IgD-negative memory B cell (primary cell): ENCODE measurements at regions not wholly inside any gene's neighbourhood (a gene's known extent, or its start where the extent isn't known, plus 50 kb on each side); places are given as distances from the start of the nearest gene placed in this dataset.
"Not testable (repeated sequence)": the region's sequence is repeated elsewhere in the genome, so short reads cannot be mapped to it uniquely, and the experiment has no call there.

Experiments used
- H3K27ac Mint-ChIP-seq, 3 donors: one replicate each; pipeline ENCODE4 v1.8.0; 2020 to 2022; ENCODE audit warnings: mild to moderate bottlenecking in 3 of 3, mixed read lengths in 3 of 3, moderate library complexity in 1 of 3
- H3K27me3 Mint-ChIP-seq: one replicate; pipeline ENCODE4 v1.8.0; 2021; ENCODE audit warnings: mixed read lengths
- H3K36me3 Mint-ChIP-seq: one replicate; pipeline ENCODE4 v1.8.0; 2020; ENCODE audit warnings: mild to moderate bottlenecking, mixed read lengths
- H3K4me1 Mint-ChIP-seq, 3 donors: one replicate each; pipeline ENCODE4 v1.8.0; 2020 to 2022; ENCODE audit warnings: mixed read lengths in 3 of 3, mild to moderate bottlenecking in 1 of 3
- H3K4me3 Mint-ChIP-seq, 4 donors: one replicate each; pipeline ENCODE4 v1.8.0; 2020 to 2022; ENCODE audit warnings: mild to moderate bottlenecking in 4 of 4, mixed read lengths in 4 of 4, moderate library complexity in 3 of 4
- H3K9me3 Mint-ChIP-seq, 3 donors: one replicate each; pipeline ENCODE4 v1.8.0; 2020 to 2021; ENCODE audit warnings: mixed read lengths in 3 of 3, mild to moderate bottlenecking in 1 of 3

GRCh38 chr5:158036983-158037595 lies 178.1 kb upstream of the CLINT1 start:
- not testable (repeated sequence) for H3K4me1 Mint-ChIP-seq, H3K27me3 Mint-ChIP-seq, H3K4me3 Mint-ChIP-seq, H3K36me3 Mint-ChIP-seq, H3K27ac Mint-ChIP-seq
- peaks cover 6 to 19% (median 13%) of the 10 kb centered on the region in 3 donors for H3K9me3 Mint-ChIP-seq

DNA sequence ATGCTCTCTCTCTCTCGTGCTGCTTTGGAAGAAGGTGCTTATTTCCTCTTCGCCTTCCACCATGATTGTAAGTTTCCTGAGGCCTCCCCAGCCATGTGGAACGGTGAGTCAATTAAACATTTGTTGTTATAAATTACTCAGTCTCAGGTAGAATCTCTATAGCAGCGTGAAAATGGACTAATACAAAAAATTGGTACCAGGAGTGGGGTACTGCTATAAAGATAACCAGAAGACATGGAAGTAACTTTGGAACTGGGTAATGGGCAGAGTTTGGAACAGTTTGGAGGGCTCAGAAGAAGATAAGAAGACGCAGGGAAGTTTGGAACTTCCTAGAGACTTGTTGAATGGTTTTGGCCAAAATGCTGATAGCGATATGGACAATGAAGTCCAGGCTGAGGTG lies 175.6 kb upstream of the CLINT1 start:
- not testable (repeated sequence) for H3K36me3 Mint-ChIP-seq, H3K27me3 Mint-ChIP-seq, H3K4me1 Mint-ChIP-seq, H3K4me3 Mint-ChIP-seq
- H3K9me3 Mint-ChIP-seq = peaks cover 6 to 19% (median 13%) of the 10 kb centered on the region in 3 donors
- peak overlapping the region in 1 of 3 donors; percentile 8 for H3K27ac Mint-ChIP-seq

DNA sequence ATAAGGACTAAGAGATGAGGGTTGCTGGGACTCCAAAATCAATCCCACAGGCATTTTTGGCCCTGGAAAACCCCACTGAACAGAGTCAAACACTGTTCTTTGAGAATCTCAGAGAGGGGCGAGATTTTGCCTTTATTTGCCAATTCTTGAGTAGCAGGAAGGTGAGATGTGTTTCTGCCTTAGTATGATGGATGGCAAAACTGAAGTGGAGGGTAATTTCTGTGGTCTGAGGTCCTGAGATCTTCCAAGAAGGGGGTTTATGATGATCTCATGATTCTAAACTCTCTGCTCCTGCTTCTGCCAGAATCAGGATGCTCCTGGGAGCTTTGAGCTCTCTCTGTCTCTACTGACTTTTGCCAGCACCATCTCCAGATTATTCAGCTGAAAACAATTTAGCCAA lies 174.8 kb upstream of the CLINT1 start:
- Mint-ChIP-seq H3K27ac (no peak overlapping the region), H3K9me3 (peaks cover 6 to 19% (median 13%) of the 10 kb centered on the region in 3 donors), H3K4me3 (no peak overlapping the region), H3K36me3 (peaks cover 3% of the 10 kb centered on the region), H3K27me3 (peaks cover 5% of the 10 kb centered on the region), H3K4me1 (no peaks in the 10 kb centered on the region)

GRCh38 chr5:158033076-158033475 lies 174.1 kb upstream of the CLINT1 start:
- Mint-ChIP-seq H3K27ac (no peak overlapping the region), H3K4me1 (no peaks in the 10 kb centered on the region), H3K9me3 (peaks cover 6 to 17% (median 13%) of the 10 kb centered on the region in 3 donors), H3K27me3 (peaks cover 5% of the 10 kb centered on the region), H3K36me3 (peaks cover 3% of the 10 kb centered on the region), H3K4me3 (no peak overlapping the region)

DNA sequence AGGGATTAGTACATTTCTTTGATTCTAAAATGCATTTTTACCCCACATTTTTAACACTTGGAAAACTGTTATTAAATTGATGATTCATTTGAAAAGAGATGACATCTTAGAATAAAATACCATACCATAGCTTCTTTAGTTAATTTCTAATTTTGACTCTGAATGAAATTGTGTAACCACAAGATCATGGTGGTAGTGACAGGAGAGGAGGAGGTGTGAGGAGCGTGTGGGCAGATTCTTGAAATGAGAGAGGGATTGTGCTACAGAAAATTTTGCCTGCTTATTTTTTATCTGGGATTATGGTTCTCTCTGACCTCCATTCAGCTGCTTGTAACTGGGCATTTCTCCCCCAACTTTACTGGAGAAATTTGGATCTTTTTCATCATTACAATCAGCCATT lies 173.3 kb upstream of the CLINT1 start:
- Mint-ChIP-seq H3K27ac (no peak overlapping the region), H3K9me3 (peaks cover 6 to 13% (median 13%) of the 10 kb centered on the region in 3 donors), H3K4me1 (no peaks in the 10 kb centered on the region), H3K4me3 (no peak overlapping the region), H3K27me3 (peaks cover 5% of the 10 kb centered on the region), H3K36me3 (peaks cover 3% of the 10 kb centered on the region)

DNA sequence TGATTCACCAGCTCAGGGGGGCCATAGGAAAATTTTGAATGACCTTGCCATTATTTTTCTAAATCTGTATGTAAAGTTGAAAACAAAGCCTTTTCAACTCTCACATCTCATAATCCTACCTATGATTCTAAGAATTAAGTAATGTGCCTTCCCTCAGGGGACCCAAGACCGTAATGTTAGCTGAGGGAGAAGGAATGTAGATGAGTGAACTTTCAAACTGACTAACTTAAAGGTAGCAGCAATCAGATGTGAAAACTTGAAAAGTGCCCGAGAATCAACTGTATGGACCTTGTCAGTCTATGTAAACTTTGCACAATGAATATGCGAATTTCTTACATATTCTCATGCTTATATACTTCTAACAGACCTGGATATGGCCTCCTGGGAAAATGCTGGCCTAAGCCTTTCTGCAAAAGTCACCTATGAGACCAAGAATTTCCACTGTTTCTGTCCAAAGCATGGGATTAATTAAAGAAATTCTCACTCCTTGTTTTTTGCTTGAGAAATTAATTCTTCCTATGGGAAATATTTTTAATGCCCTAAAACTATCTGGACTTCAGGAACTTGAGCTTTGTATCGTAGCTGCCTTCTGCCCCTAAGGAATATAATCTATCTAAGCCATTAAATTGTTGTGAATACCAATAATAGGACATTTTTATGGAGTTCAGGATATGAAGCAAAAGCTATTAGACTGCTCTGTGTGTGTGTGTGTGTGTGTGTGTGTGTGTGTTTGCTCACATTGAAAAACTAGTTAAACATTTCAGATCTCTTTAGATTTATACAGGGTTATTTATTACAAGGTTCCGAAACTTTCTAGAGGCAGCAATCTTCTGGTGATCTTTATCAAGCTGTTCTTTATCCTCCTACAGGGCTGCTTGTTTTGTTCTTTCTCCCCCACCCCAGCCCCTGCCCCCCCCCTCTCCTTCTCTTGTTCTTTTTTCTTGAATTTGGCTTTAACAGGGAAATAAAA lies 169.1 kb upstream of the CLINT1 start:
- H3K27ac Mint-ChIP-seq = no peak overlapping the region
- H3K4me3 Mint-ChIP-seq = no peak overlapping the region
- no peaks in the 10 kb centered on the region for H3K4me1 Mint-ChIP-seq

DNA sequence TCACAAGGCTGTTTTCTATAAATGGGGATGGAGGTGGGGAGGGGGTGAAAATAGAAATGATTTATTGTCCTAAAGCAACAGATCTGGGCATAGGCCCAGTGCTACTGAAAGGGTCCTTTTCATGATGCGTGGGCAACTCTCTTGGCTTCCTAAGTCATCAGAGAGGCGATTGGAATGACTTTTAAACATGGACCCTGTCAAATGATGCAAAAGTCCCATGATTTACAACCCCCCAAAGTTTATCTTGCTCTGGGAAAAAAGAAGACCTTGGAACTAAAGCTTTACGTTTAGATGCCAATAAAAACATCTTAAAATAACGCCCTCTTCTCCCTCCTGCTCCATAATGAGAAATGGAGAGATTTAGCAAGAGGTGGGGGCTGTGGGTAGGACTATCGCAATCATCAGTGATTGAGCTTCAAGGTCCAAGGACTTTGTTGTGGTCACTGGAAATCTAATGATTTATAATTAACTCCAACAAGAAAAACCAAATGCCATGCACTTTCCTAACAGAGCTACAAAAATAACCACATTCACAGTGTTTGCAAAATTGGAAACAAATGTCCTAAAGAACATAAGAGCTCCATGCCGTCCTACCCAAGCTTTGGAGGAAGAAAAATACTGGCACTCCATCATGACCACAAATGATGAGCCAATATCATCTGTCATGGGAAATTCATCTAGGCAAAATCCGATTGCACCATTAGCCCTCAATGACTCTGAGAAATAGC lies 167.5 kb upstream of the CLINT1 start:
- Mint-ChIP-seq H3K4me1 (no peaks in the 10 kb centered on the region), H3K27ac (no peak overlapping the region), H3K9me3 (peaks cover 0 to 2% (median 0%) of the 10 kb centered on the region in 3 donors), H3K36me3 (peaks cover 3% of the 10 kb centered on the region), H3K27me3 (peaks cover 6% of the 10 kb centered on the region), H3K4me3 (no peak overlapping the region)

More for the DNA sequence above, 169.1 kb upstream of the CLINT1 start:
- Mint-ChIP-seq H3K9me3 (no peaks in the 10 kb centered on the region), H3K27me3 (peaks cover 7% of the 10 kb centered on the region), H3K36me3 (peaks cover 3% of the 10 kb centered on the region)

DNA sequence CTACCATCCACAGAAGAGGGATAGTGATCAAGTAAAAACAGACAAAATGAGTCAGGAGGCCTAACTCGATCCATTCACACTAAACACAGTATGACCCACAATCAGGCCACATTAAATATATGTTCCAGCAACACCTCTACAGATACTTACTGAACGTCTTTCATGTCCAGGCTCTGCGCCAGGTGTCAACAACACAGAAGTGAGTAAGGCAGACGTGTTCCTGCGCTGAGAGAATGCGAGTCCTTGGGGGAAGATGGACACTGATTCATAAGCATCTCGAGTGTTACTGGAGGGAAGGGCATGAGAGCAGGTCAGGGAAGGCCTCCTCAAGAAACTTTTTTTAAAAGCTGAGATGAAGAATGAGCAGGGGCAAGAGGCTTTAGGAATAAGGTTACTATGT lies 164.3 kb upstream of the CLINT1 start:
- H3K4me3 Mint-ChIP-seq = no peak overlapping the region
- peaks cover 2% of the 10 kb centered on the region for H3K36me3 Mint-ChIP-seq
- H3K27me3 Mint-ChIP-seq = peaks cover 10% of the 10 kb centered on the region
- no peak overlapping the region for H3K27ac Mint-ChIP-seq
- no peaks in the 10 kb centered on the region for H3K4me1 Mint-ChIP-seq
- H3K9me3 Mint-ChIP-seq = peaks cover 0 to 2% (median 0%) of the 10 kb centered on the region in 3 donors

DNA sequence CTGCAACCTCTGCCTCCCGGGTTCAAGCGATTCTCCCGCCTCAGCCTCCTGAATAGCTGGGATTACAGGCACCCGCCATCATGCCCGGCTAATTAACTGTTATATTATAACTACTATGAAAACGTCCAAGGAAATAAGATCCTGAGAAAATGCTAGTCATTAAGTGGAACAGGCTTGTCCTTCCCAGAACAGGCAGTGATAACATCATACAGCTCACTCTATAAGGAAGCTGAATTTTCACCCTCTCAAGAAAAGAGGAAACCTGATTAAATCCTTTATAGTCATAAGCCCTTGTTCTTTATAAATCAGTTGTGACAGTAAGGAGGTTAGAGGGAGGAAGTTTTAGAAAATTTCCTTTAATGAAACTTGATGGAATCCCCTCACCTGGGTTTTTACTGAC lies 163.9 kb upstream of the CLINT1 start:
- no peak overlapping the region for H3K4me3 Mint-ChIP-seq
- peaks cover 10% of the 10 kb centered on the region for H3K27me3 Mint-ChIP-seq
- peaks cover 0 to 2% (median 0%) of the 10 kb centered on the region in 3 donors for H3K9me3 Mint-ChIP-seq
- H3K4me1 Mint-ChIP-seq = no peaks in the 10 kb centered on the region
- peaks cover 2% of the 10 kb centered on the region for H3K36me3 Mint-ChIP-seq
- no peak overlapping the region for H3K27ac Mint-ChIP-seq

GRCh38 chr5:158022393-158022792 lies 163.4 kb upstream of the CLINT1 start:
- no peaks in the 10 kb centered on the region for H3K4me1 Mint-ChIP-seq
- peak overlapping the region in 1 of 3 donors; percentile 89 for H3K27ac Mint-ChIP-seq
- H3K27me3 Mint-ChIP-seq = peaks cover 10% of the 10 kb centered on the region
- no peak overlapping the region for H3K4me3 Mint-ChIP-seq
- H3K9me3 Mint-ChIP-seq = peaks cover 0 to 2% (median 0%) of the 10 kb centered on the region in 3 donors
- peaks cover 2% of the 10 kb centered on the region for H3K36me3 Mint-ChIP-seq

- Mint-ChIP-seq H3K4me1 (no peaks in the 10 kb centered on the region), H3K36me3 (peaks cover 2% of the 10 kb centered on the region), H3K27ac (no peak overlapping the region), H3K27me3 (peaks cover 14% of the 10 kb centered on the region), H3K9me3 (peaks cover 0 to 2% (median 0%) of the 10 kb centered on the region in 3 donors), H3K4me3 (no peak overlapping the region)
Observed at GRCh38 chr5:158020555-158021418, 161.8 kb upstream of the CLINT1 start.

DNA sequence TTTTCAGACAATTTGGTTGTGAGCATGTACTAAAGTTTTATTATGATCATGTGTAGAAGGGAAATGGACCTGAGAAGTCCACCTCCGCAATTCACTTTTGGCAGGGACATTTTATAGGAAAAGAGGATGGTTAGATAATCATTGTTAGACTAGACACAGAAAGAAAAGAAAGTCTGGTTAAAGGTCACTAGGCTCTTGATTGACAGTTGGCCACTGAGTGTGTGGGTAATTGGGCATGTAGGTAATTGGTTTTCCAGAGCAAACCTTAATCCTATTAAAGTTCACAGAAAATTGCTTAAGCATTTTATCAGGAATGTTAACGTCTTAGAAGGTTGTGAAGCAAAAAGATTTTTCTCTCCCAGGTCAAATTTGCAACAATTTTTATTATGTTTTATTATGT lies 158.5 kb upstream of the CLINT1 start:
- H3K4me3 Mint-ChIP-seq = no peak overlapping the region
- H3K27ac Mint-ChIP-seq = no peak overlapping the region
- peaks cover 2% of the 10 kb centered on the region for H3K36me3 Mint-ChIP-seq
- no peaks in the 10 kb centered on the region for H3K4me1 Mint-ChIP-seq
- peaks cover 15% of the 10 kb centered on the region for H3K27me3 Mint-ChIP-seq
- H3K9me3 Mint-ChIP-seq = peaks cover 0 to 2% (median 0%) of the 10 kb centered on the region in 3 donors

DNA sequence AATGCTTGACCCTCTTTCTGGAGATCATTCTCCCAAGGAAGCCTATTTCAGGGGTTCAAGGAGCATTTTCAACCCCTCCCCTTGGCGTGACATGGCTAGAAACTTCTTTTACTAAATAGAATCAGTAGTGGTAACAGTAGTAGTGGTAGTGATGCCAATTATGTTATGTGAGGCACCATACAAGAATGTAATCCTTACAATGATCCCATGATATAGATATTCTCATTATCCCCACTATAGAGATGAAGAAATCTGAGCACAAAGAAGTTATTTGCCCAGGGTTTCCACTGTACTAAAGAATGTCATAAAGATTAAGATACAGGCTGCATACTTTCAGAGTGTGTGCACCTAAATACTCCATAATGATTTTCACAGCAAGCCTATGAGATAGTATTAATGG lies 155.4 kb upstream of the CLINT1 start:
- Mint-ChIP-seq H3K27me3 (peaks cover 17% of the 10 kb centered on the region), H3K9me3 (peaks cover 0 to 2% (median 0%) of the 10 kb centered on the region in 3 donors), H3K4me3 (no peak overlapping the region), H3K27ac (no peak overlapping the region), H3K36me3 (no peaks in the 10 kb centered on the region), H3K4me1 (no peaks in the 10 kb centered on the region)

DNA sequence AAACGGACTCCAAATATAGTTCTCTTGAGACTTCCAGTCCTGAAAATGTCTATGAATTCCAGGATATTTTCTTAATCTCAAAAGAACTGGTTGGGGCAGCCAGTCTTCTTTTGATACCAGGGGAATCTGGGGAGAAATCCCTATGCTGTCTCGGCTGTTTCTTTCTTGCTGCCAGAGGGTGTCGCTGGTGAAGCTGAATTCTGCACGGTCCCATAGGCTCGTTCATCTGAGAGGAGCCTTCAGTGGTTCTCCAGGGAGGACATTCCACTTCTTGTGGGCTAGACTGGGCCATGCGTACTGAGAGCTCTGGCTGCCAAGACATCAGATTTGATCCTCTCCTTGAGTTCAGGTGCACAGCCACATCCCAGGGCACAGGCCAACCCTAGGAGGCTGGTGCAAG lies 155.0 kb upstream of the CLINT1 start:
- H3K9me3 Mint-ChIP-seq = peaks cover 0 to 2% (median 0%) of the 10 kb centered on the region in 3 donors
- no peaks in the 10 kb centered on the region for H3K36me3 Mint-ChIP-seq
- H3K4me3 Mint-ChIP-seq = no peak overlapping the region
- H3K27me3 Mint-ChIP-seq = peaks cover 17% of the 10 kb centered on the region
- H3K27ac Mint-ChIP-seq = no peak overlapping the region
- H3K4me1 Mint-ChIP-seq = no peaks in the 10 kb centered on the region
